Ovary (tissue), 3 donors: ENCODE measurements at regions not wholly inside any gene's neighbourhood (a gene's known extent, or its start where the extent isn't known, plus 50 kb on each side); places are given as distances from the start of the nearest gene placed in this dataset.

ENCODE experiments used
- POLR2A ChIP-seq: fragments of 450-650 bp; IDR thresholded peaks from one replicate; pipeline ENCODE4 v1.6.1; 2017; ENCODE audit warnings: antibody characterized with exemption, mild to moderate bottlenecking, moderate library complexity
- TF ChIP-seq, protein P1 (sequence below), 3 donors: fragments of 450-650 bp in 2 of 3; fragments of 200-600 bp in 1 of 3; IDR thresholded peaks; one replicate each; pipeline versions ENCODE4 v1.5.1 to v1.8.0; 2016 to 2022; ENCODE audit warnings: antibody characterized with exemption in 3 of 3, mild to moderate bottlenecking in 1 of 3
- donor health status: DM: no; HTN: no; CAD: no.

DNA sequence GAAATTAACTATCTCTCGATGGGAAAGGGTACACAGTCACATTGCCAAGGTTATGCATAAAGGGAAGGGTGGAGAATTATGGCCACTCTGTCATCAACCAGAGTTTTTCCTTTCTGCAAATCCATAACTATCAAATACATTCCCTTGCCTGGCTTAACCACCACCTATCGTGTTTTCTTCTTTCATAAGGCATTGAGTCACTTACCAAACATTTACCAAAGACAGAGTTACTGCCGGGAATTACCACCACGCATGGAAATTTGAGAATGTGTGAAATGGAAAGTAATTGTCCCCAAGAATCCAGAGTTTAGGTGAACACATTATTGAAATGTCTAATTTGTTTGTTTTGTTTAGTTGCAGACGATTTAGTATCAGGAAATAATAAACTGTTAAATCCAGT is 134.3 kb upstream of the LRRN1 start:
- TF ChIP-seq, protein P1, sequence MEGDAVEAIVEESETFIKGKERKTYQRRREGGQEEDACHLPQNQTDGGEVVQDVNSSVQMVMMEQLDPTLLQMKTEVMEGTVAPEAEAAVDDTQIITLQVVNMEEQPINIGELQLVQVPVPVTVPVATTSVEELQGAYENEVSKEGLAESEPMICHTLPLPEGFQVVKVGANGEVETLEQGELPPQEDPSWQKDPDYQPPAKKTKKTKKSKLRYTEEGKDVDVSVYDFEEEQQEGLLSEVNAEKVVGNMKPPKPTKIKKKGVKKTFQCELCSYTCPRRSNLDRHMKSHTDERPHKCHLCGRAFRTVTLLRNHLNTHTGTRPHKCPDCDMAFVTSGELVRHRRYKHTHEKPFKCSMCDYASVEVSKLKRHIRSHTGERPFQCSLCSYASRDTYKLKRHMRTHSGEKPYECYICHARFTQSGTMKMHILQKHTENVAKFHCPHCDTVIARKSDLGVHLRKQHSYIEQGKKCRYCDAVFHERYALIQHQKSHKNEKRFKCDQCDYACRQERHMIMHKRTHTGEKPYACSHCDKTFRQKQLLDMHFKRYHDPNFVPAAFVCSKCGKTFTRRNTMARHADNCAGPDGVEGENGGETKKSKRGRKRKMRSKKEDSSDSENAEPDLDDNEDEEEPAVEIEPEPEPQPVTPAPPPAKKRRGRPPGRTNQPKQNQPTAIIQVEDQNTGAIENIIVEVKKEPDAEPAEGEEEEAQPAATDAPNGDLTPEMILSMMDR (IDR thresholded peaks at IDR 0.05) = no peak
- TF ChIP-seq POLR2A = no peak
